Astrocyte of the hippocampus (primary cell): ENCODE measurements at regions not wholly inside any gene's neighbourhood (a gene's known extent, or its start where the extent isn't known, plus 50 kb on each side); places are given as distances from the start of the nearest gene placed in this dataset.

Experiments used
- DNase-seq: peaks from one replicate; pipeline ENCODE4 v3.0.0; 2011; ENCODE audit warnings: low read depth, low spot score

GRCh38 chr16:9186061-9186460 lies 94.6 kb downstream of the HAPSTR1 start:
- DNase-seq, result no peak

GRCh38 chr16:9188721-9189120 lies 97.3 kb downstream of the HAPSTR1 start:
- no peak for DNase-seq

- DNase-seq, result no peak
These were observed 99.9 kb downstream of the HAPSTR1 start for GRCh38 chr16:9191274-9191850.

- DNase-seq, result peak; percentile 28
These were observed 101.3 kb downstream of the HAPSTR1 start for GRCh38 chr16:9192746-9193145.

GRCh38 chr16:9195287-9195686 lies 103.8 kb downstream of the HAPSTR1 start:
- DNase-seq, result no peak

- DNase-seq, result no peak
These were observed 106.7 kb downstream of the HAPSTR1 start for GRCh38 chr16:9197957-9198661.

- DNase-seq, result no peak
These were observed 107.9 kb downstream of the HAPSTR1 start for GRCh38 chr16:9199311-9199710.

GRCh38 chr16:9199751-9200150 lies 108.3 kb downstream of the HAPSTR1 start:
- no peak for DNase-seq

GRCh38 chr16:9203956-9204355 lies 112.5 kb downstream of the HAPSTR1 start:
- DNase-seq, result no peak

- DNase-seq, result no peak
These were observed 114.2 kb downstream of the HAPSTR1 start for GRCh38 chr16:9205661-9206060.

- no peak for DNase-seq
These were observed 114.7 kb downstream of the HAPSTR1 start for GRCh38 chr16:9206156-9206555.

- no peak for DNase-seq
These were observed 121.2 kb downstream of the HAPSTR1 start for GRCh38 chr16:9212621-9213020.

GRCh38 chr16:9219813-9220212 lies 128.4 kb downstream of the HAPSTR1 start:
- DNase-seq, result no peak

- DNase-seq, result no peak
These were observed 134.3 kb downstream of the HAPSTR1 start for GRCh38 chr16:9225527-9226316.

- DNase-seq, result no peak
These were observed 135.5 kb downstream of the HAPSTR1 start for GRCh38 chr16:9226924-9227323.

- no peak for DNase-seq
These were observed 139.6 kb downstream of the HAPSTR1 start for GRCh38 chr16:9231039-9231438.

- DNase-seq, result no peak
These were observed 140.8 kb downstream of the HAPSTR1 start for GRCh38 chr16:9232102-9232770.

GRCh38 chr16:9235867-9236266 lies 144.4 kb downstream of the HAPSTR1 start:
- DNase-seq, result no peak

GRCh38 chr16:9236319-9236718 lies 144.9 kb downstream of the HAPSTR1 start:
- no peak for DNase-seq

GRCh38 chr16:9238346-9238745 lies 146.9 kb downstream of the HAPSTR1 start:
- DNase-seq, result no peak

- DNase-seq, result no peak
These were observed 149.7 kb downstream of the HAPSTR1 start for GRCh38 chr16:9241177-9241576.

- no peak for DNase-seq
These were observed 156.7 kb downstream of the HAPSTR1 start for GRCh38 chr16:9248162-9248561.
